OCI-LY7 (cell line): ENCODE measurements at regions not wholly inside any gene's neighbourhood (a gene's known extent, or its start where the extent isn't known, plus 50 kb on each side); places are given as distances from the start of the nearest gene placed in this dataset.

ENCODE experiments used
- BruUV-seq: library from RNA; stranded (reverse); fragments of 400-500 nt; replicated peaks from 2 replicates; lab custom pipeline; 2021; lab: Mats Ljungman, UMichigan
- CTCF ChIA-PET: fragments of 300-600 bp; sonication (Branson Sonifier 250); formaldehyde crosslinking; loops from one replicate; lab custom pipeline; 2022; ENCODE audit warnings: antibody characterized with exemption; ENCODE audit not compliant: unreplicated experiment; lab: Charles Lee
- POLR2A ChIA-PET: fragments of 300-600 bp; sonication (Branson Sonifier 250); formaldehyde crosslinking; loops from one replicate; lab custom pipeline; 2022; ENCODE audit warnings: antibody characterized with exemption; lab: Charles Lee
- DNase-seq: peaks from one replicate; pipeline ENCODE4 v3.0.0-alpha.2; 2015; ENCODE audit warnings: low spot score
- H2AFZ ChIP-seq: fragments of 200-600 bp; sonication (generic), shearing (Covaris generic); 2 replicates; pipeline ENCODE4 v1.6.1; 2014; ENCODE audit warnings: mild to moderate bottlenecking, antibody characterized with exemption, low read length, moderate library complexity
- H3K27ac ChIP-seq: fragments of 200-600 bp; sonication (generic); 2 replicates; pipeline ENCODE4 v1.5.1; 2014; ENCODE audit warnings: mixed run types, low read depth, mild to moderate bottlenecking, moderate library complexity, low read length, inconsistent platforms; ENCODE audit not compliant: poor library complexity, severe bottlenecking
- H3K36me3 ChIP-seq: fragments of 200-600 bp; sonication (generic); 2 replicates; pipeline ENCODE4 v1.6.1; 2014; ENCODE audit warnings: mild to moderate bottlenecking, antibody characterized with exemption, low read length, moderate library complexity, mixed read lengths; ENCODE audit not compliant: insufficient read depth
- H3K4me1 ChIP-seq: fragments of 200-600 bp; sonication (generic); 2 replicates; pipeline ENCODE4 v1.5.1; 2014; ENCODE audit warnings: mild to moderate bottlenecking, low read length; ENCODE audit not compliant: insufficient read depth, poor library complexity, severe bottlenecking
- H3K4me2 ChIP-seq: fragments of 200-600 bp; sonication (generic); 2 replicates; pipeline ENCODE4 v1.6.1; 2014; ENCODE audit warnings: mild to moderate bottlenecking, low read length
- H3K4me3 ChIP-seq: fragments of 200-600 bp; sonication (generic); 2 replicates; pipeline ENCODE4 v1.5.1; 2014; ENCODE audit warnings: mild to moderate bottlenecking, low read depth, low read length; ENCODE audit not compliant: poor library complexity, severe bottlenecking
- H3K79me2 ChIP-seq: fragments of 200-600 bp; sonication (generic); 2 replicates; pipeline ENCODE4 v1.6.1; 2016; ENCODE audit warnings: low read depth, mild to moderate bottlenecking, low read length, moderate library complexity, mixed read lengths; ENCODE audit not compliant: insufficient read depth
- H3K9me2 ChIP-seq: fragments of 200-600 bp; sonication (generic); 2 replicates; pipeline ENCODE4 v1.6.1; 2016; ENCODE audit warnings: mild to moderate bottlenecking, low read length, mixed read lengths; ENCODE audit not compliant: insufficient read depth
- H3K9me3 ChIP-seq: fragments of 200-600 bp; sonication (generic); 2 replicates; pipeline ENCODE4 v1.6.1; 2014; ENCODE audit warnings: mild to moderate bottlenecking, mixed run types, low read length, mixed read lengths
- H4K20me1 ChIP-seq: fragments of 200-600 bp; sonication (generic); 2 replicates; pipeline ENCODE4 v1.6.1; 2014; ENCODE audit warnings: mild to moderate bottlenecking, antibody characterized with exemption, low read length, moderate library complexity, mixed read lengths; ENCODE audit not compliant: insufficient read depth
- CTCF ChIP-seq: fragments of 200-600 bp; sonication (generic); conservative IDR thresholded peaks from 2 replicates; pipeline ENCODE4 v1.5.1; 2014; ENCODE audit warnings: mild to moderate bottlenecking, antibody characterized with exemption, low read length, moderate library complexity, mixed read lengths
- EZH2phosphoT487 ChIP-seq: fragments of 200-600 bp; sonication (generic); IDR thresholded peaks from 2 replicates; pipeline ENCODE4 v1.6.1; 2018; ENCODE audit warnings: low read depth, borderline replicate concordance, mild to moderate bottlenecking, mixed run types, antibody characterized with exemption, low read length, moderate library complexity, mixed read lengths
- intact Hi-C: fragments of 100-400 bp; cut with micrococcal nuclease; formaldehyde crosslinking; loops from one replicate; pipeline ENCODE4 v1.10.0; 2022; ENCODE audit not compliant: unreplicated experiment

GRCh38 chr15:61449186-61449702 is 220.1 kb upstream of the RORA start:
- Histone ChIP-seq H4K20me1 (no peaks in the 10 kb centered on the region), H3K4me3 (no peak overlapping the region), H3K9me3 (no peaks in the 10 kb centered on the region), H3K36me3 (no peaks in the 10 kb centered on the region), H3K4me1 (no peaks in the 10 kb centered on the region), H2AFZ (no peak overlapping the region), H3K27ac (no peak overlapping the region), H3K9me2 (no peaks in the 10 kb centered on the region), H3K79me2 (no peaks in the 10 kb centered on the region), H3K4me2 (no peak overlapping the region)
- intact Hi-C loops, result no loop called here
- POLR2A ChIA-PET, result no interaction called here
- DNase-seq, result no peak
- TF ChIP-seq EZH2phosphoT487 (no peak), CTCF (no peak)
- BruUV-seq, result no TSS peak
- CTCF ChIA-PET, result no interaction called here

GRCh38 chr15:61447981-61448380 is 218.9 kb upstream of the RORA start:
- no peak overlapping the region for H3K27ac ChIP-seq
- no peaks in the 10 kb centered on the region for H3K79me2 ChIP-seq
- H3K9me2 ChIP-seq, result no peaks in the 10 kb centered on the region
- no peak for DNase-seq
- no peak overlapping the region for H3K4me3 ChIP-seq
- H3K4me2 ChIP-seq, result no peak overlapping the region
- H3K4me1 ChIP-seq, result no peaks in the 10 kb centered on the region
- H3K9me3 ChIP-seq, result no peaks in the 10 kb centered on the region
- ChIA-PET POLR2A (no interaction called here), CTCF (no interaction called here)
- intact Hi-C loops, result no loop called here
- H2AFZ ChIP-seq, result no peak overlapping the region
- BruUV-seq, result no TSS peak
- TF ChIP-seq EZH2phosphoT487, result no peak
- no peak for TF ChIP-seq CTCF
- no peaks in the 10 kb centered on the region for H3K36me3 ChIP-seq
- no peaks in the 10 kb centered on the region for H4K20me1 ChIP-seq

GRCh38 chr15:61444585-61444984 is 215.5 kb upstream of the RORA start:
- intact Hi-C loops, result no loop called here
- POLR2A ChIA-PET, result no interaction called here
- Histone ChIP-seq H3K79me2 (no peaks in the 10 kb centered on the region), H3K36me3 (no peaks in the 10 kb centered on the region), H3K4me3 (no peak overlapping the region), H4K20me1 (no peaks in the 10 kb centered on the region), H3K27ac (no peak overlapping the region), H3K9me3 (no peaks in the 10 kb centered on the region), H2AFZ (no peak overlapping the region), H3K4me2 (no peak overlapping the region), H3K4me1 (no peaks in the 10 kb centered on the region), H3K9me2 (no peaks in the 10 kb centered on the region)
- no TSS peak for BruUV-seq
- TF ChIP-seq EZH2phosphoT487 (no peak), CTCF (no peak)
- no peak for DNase-seq
- CTCF ChIA-PET, result no interaction called here
